ENCODE measurements at regions not wholly inside any gene's neighbourhood (a gene's known extent, or its start where the extent isn't known, plus 50 kb on each side); places are given as distances from the start of the nearest gene placed in this dataset.

DNA sequence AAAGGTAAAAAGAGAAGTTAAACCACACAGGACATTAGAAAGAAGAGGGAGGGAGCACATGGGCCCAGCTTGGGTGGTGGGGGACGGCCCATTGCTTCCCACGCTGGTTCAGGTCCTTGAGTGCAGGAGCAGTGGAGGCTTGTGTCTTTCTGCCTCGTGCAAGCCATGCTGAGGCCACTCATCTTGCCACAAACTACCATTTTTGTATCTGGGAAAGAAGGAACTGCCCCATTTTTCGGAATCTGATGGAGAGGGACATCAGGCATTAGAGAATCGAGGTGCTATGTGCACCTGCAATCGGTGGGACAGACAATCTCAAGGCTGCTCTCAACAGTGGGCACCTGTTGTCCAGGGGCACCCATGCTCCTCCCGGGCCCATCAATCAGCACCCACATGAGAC lies 234.5 kb downstream of the KLF13 start:
- no peak for DNase-seq
- intact Hi-C loops (cut with micrococcal nuclease), result no loop called here
- ATAC-seq, result no peak

DNA sequence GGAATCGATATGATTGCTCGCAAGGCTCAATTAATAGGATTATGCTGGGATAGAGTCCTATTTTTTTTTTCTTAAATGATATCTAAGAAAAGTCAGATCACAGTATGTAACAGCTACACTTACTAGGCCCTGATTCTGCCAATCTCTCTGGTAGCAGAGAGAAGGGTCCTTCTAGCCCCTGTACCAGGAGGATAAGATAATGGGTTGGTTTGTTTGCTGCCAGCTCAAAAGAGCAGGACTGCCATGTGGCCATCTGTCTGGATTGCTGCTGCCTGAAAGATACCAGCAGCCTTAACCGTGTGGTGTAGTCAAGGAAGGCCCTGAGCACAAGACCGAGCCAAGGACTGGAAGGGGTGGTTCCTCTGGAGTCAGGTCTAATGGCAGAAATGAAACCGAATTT lies 236.4 kb downstream of the KLF13 start:
- no peak for DNase-seq
- intact Hi-C loops (cut with micrococcal nuclease), result no loop called here
- no peak for ATAC-seq

DNA sequence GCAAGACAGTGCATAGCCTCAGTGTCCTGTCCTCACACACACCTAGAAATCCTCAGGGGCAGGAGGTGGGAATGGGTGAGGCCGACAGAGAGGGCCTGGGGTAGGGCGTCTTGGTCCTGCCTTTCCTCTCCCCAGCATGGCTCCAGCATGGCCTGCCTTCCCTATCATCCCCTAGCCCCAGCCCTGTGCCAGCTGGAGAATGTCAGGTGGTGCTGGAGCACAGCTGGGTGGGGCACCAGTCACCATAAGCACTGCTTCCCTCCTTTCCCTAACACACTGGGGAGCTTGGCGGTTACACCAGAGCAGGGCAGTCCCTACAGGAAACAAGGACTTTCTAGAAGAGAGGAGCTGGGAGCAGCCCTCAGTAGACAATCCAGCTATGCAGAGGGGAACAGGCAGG lies 236.8 kb downstream of the KLF13 start:
- DNase-seq, result no peak
- intact Hi-C loops (cut with micrococcal nuclease), result no loop called here
- ATAC-seq, result no peak

DNA sequence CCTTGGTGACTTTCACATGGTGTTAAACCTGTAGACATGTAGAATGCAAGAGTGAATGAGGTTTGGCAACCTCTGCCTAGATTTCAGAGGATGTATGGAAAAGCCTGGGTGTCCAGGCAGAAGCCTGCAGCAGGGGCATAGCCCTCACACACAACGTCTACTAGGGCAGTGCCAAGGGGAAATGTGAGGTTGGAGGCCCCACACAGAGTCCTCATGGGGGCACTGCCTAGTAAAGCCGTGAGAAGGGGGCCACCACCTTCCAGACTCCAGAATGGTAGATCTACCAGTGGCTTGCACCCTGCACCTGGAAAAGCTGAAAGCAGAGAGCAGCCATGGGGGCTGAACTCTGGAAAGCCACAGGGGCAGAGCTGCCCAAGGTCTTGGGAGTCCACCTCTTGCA lies 241.2 kb downstream of the KLF13 start:
- ATAC-seq (no peak), DNase-seq (no peak)
- intact Hi-C loops (cut with micrococcal nuclease), result no loop called here

DNA sequence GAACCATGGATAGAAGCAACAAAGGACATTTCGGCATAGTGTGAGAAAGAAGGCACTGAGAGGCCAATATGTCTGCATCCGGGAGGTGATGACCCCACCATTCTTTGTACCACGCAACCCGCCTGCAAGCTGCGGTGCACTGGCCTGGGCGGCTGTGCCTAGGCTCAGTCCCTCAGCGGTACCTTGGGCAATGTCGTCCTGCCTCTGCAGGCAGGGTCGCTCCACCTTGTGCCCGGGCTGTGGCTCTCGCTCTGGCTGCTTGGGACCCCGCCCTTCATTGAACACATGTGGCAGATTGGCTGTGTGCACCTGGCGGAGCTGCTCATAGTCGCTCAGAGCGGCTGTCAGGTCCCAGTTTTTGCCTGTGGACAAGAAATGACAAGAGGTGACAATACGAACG lies 243.2 kb downstream of the KLF13 start:
- DNase-seq, result no peak
- no peak for ATAC-seq
- intact Hi-C loops (cut with micrococcal nuclease), result no loop called here

DNA sequence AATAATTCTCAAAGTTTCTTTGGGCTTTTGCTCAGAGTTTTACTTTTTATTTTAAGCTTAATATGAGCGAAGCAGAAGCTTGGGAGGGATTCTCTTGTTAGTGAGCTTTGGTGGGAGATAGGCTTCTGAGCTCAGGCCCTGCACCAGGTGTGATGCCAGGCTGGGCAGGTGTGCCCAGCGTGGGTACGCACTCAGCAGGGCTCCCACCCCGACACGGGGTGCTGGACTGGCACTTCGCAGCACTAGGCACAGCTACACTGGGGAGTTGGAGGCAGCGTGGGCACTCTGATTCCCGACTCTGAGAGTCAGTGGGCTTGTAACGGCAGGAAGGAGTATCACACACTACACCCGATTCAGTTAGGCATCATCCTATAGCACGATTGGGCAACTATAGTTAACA lies 244.0 kb downstream of the KLF13 start:
- ATAC-seq (no peak), DNase-seq (no peak)
- intact Hi-C loops (cut with micrococcal nuclease), result no loop called here

DNA sequence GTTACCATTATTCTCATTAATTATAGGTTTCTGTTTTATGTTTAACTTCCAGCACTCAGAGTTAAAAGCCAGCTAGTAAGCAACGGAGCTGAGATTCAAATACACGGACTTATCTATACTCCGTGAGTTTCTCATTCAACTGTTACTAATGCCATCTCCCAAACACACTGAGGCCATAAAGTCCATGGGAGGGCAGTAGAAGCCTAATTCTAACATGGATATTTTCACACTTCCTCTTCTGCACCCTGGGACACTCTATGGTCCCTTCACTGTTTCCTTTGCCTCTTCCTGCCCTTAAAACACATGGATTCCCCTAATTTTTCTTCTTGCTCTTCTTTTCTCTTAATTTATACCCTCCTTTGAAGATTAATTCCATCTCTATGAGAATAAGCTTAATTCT lies 245.0 kb downstream of the KLF13 start:
- ATAC-seq, result no peak
- intact Hi-C loops (cut with micrococcal nuclease), result no loop called here
- DNase-seq, result no peak

DNA sequence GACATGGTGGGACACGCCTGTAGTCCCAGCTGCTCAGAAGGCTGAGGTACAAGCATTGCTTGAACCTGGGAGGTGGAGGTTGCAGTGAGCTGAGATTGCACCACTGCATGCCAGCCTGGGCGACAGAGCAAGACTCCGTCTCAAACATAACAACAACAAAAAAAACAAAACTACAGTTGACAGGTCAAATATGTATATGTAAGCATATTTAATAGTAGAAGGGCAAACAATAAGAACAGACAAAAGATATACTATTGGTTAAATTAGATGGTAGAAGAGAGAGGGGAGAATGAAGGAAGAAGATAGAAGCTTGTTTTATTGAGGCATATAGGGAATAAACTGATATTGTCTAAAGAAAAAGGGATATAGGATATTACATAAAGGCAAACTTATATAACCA lies 247.1 kb downstream of the KLF13 start:
- no peak for DNase-seq
- intact Hi-C loops (cut with micrococcal nuclease), result no loop called here
- ATAC-seq, result no peak

DNA sequence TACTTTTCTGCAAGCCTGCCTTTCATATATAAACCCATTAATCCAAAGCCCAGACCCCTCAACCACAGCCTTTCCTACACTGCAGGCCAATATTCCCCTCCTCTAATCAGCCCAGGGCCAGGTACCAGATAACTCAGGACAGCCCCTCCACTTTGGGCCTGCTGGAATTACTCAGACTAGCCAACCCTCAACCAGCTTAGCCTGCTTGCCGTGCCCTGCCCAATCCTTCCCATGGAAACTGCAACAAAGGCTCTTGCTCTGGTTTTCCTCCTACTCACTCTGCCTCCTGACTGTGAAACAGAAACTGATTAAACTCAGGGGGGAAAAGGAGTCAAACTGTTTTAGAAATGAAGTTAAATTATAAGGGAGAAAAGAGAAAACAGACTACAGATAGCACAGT lies 248.1 kb downstream of the KLF13 start:
- peak; percentile 23 for ATAC-seq
- intact Hi-C loops (cut with micrococcal nuclease), result no loop called here
- no peak for DNase-seq

DNA sequence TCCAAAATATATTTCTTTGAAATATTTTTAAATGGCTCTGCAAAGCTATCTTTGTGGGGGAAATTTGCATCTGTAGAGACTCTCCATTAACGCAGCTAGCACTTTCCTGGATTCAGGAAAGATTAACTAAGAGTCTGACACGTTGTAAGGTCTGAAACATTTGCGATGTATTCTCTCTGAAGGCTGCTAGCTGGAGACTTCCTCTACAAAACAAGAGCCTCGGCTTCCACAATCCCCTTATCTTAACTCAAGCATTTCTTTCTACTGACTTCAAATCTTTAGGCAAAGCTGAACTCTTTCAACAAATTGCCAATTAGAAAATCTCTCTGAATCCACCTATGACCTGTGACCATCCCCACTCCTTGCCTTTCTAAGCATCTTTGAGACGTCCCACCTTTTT lies 250.5 kb downstream of the KLF13 start:
- no peak for DNase-seq

DNA sequence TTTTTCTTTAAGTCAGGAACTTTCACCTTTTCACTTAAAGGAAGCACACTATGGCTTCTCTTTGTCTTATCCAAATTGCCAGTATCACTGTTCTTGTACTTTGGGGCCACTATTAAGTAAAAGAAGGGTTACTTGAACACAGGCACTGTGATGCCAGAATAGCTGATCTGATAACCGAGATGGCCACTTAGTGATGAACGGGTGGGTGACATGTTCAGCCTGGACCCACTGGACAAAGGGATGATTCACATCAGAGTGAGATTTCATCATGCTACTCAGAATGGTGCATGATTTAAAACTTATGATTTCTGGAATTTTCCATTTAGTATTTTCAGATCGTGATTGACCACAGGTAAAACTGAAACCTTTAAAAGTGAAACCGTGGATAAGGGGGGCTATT lies 252.6 kb downstream of the KLF13 start:
- intact Hi-C loops (cut with micrococcal nuclease), result no loop called here
- DNase-seq (no peak), ATAC-seq (no peak)

More for the DNA sequence above, 250.5 kb downstream of the KLF13 start:
- intact Hi-C loops (cut with micrococcal nuclease), result no loop called here
- ATAC-seq, result no peak

DNA sequence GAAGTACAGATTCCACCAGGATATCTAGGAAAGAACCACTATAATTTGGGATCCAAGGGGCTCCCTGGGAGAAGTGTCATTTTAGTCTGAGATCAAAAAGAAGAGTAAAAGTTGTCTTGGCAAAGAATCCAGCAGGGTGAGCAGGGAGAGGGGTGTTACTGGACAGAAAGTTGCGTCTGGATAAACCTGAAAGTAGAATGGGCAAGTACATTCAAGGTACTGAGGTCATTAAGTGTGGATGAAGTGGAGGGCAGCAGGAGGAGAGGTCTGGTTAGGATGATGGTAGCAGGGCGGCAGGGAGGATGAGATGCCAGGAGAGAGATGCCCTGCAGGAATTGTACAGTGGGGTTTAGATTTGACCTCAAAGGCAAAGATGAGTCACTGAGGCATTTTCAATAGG lies 253.3 kb downstream of the KLF13 start:
- intact Hi-C loops (cut with micrococcal nuclease), result no loop called here
- ATAC-seq (no peak), DNase-seq (no peak)

DNA sequence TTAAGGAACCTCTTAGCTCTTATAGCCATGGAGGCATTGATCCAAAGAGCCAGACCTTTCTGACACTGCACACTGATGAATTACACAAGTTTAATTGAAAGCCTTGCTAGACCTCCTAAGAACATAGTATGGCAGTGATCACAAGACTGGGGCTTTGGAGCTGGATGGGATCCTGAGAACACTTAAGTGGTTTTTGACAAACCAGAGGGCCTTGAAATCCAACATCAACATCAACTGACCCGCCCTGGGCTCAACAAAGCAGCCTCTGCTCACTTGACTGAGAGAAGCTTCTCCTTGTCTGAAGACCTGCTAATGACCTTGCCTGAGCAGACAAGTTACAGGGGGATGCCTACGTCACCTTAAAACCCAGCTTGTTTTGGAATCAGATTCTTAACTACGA lies 257.6 kb downstream of the KLF13 start:
- no peak for DNase-seq

DNA sequence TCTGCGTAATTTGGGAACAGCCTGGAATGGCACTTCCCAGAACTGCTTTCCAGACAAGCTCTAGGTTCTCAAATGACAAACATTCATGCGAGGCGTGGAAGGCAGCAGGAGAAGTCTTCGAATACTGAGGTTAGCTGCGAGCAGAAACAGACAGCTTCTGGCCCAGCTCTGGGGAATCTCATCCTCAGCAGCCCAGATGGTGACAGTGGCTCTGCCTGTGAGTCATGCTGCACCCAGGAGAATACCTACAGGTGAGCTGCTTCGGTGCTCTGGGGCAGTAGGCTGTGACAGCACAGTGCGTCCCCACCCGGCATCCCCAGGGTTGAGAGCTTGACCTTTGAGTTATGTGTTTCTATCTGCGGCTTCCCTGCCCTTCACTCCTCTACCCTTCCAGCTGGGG lies 258.6 kb downstream of the KLF13 start:
- ATAC-seq (no peak), DNase-seq (no peak)
- intact Hi-C loops (cut with micrococcal nuclease), result no loop called here

More for the DNA sequence above, 257.6 kb downstream of the KLF13 start:
- intact Hi-C loops (cut with micrococcal nuclease), result no loop called here
- no peak for ATAC-seq

DNA sequence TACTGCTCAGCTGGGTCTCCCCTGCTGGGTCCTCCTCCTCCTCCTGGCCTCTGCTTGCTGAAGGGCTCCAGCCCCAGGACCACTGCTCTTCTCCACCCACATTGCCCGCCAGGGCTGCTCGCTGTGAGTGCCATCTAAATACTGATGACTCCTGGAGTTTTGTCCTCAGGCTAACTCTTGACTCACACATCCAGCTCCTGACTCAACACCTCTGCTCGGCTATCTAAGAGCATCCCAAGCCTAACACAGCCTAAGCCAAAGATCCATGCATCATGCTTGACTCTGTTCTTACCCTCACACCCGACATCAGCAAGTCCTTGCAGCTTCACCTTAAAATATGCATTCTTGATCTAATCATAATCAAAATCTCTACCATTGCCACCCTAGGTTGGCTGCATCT lies 260.2 kb downstream of the KLF13 start:
- no peak for DNase-seq
- ATAC-seq, result no peak
- intact Hi-C loops (cut with micrococcal nuclease), result no loop called here

DNA sequence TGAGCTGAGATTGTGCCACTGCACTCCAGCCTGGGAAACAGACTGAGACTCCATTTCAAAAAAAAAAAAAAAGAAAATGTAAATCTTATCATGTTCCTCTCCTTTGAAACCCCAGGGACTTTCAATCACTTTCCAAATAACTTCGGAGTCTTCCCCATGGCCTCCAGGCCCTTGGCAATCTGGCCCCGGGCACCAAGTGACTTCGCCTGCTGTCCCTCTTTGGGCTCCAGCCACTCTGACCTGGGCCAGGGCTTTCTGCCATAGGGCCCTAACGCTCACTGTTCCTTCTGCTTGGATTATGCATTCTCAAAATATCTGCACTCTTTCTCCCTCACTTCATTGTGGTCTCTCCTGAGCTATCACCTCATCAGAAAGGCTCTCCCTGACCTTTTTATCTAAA lies 260.9 kb downstream of the KLF13 start:
- intact Hi-C loops (cut with micrococcal nuclease), result no loop called here
- no peak for ATAC-seq
- no peak for DNase-seq

DNA sequence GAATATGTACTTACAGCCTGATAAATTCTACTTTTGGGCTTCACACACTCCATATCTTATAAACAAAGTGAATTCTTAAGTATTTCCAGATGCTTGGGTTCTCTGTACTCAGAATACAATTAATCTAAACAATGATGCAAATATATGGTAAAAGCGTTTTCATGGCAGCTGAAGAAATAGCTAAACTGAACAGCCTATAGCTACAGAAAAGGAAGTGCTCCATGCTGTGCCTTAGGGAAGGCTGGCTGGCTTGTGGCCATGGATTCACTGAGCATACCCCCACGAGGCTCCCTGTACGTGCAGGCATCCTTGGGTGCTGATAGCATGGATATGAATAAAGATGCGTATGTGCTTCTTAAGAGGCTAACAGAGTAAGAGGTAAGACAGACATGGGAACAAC lies 264.0 kb downstream of the KLF13 start:
- DNase-seq, result no peak
- no peak for ATAC-seq
- intact Hi-C loops (cut with micrococcal nuclease), result no loop called here

DNA sequence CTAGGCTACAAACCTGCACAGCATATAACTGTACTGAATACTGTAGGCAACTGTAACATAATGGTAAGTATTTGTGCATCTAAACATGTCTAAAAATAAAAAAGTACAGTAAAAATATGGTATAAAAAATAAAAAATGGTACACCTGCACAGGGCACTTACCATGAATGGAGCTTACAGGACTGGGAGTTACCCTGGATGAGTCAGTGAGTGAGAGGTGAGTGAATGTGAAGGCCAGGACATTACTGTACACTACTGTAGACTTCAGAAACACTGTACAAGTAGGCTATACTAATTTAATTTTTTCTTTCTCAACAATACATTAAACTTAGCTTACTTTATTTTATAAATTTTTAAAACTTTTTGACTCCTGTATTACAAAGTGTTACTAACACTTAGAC lies 265.3 kb downstream of the KLF13 start:
- DNase-seq (no peak), ATAC-seq (no peak)
- intact Hi-C loops (cut with micrococcal nuclease), result no loop called here

DNA sequence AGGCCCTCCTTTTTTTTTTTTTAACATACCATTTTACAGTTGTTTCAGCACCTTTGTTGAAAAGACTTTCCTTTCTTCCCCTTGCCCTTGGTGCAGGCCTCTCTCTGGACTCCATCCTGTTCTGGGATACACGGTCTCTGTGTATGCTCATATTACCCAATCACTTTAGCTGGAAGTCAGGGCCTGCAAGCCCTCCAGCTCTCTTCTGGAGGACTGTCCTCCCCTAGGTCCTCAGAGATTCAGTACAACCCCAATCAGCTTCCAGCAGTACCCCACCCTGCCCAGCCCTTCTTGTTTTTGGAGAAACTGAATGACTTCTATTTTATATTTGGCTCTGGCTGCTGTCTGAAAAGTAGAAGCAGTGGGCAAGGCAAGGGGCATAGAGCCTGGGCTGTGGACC lies 270.8 kb downstream of the KLF13 start:
- DNase-seq, result no peak
- intact Hi-C loops (cut with micrococcal nuclease), result no loop called here
- peak; percentile 62 for ATAC-seq

DNA sequence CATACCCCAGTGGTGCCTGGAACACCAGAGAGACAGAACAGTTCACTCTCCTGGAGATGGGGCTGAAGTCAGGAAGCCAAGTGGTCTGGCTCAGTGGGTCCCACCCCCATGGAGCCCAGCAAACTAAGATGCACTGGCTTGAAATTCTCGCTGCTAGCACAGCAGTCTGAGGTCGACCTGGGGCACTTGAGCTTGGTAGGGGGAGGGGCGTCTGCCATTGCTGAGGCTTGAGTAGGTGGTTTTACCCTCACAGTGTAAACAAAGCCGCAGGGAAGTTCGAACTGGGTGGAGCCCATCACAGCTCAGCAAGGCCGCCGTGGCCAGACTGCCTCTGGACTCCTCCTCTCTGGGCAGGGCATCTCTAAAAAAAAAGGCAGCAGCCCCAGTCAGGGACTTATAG lies 272.0 kb downstream of the KLF13 start:
- ATAC-seq, result no peak
- no peak for DNase-seq
- intact Hi-C loops (cut with micrococcal nuclease), result no loop called here

DNA sequence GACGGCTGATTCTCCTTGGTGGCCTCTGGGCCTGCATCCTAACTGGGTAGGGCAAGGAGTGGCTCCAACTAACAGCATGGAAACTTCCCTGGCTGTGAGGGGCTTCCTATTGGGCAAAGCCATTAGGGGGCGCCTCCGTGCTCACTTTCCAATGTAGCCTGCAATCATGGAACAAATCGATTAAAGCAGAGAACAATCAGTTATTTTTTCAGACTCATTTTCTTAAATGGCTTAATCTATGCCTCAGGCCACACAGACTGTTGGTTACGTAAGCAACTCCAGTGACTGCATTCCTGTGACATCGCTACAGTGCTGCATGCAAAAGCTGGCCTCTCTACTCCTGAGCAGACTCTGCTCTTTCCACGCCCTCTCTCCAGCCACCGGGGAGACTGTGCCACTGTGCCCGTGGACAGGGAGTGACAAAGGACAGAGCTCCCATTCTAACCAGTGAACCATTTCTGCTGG lies 278.9 kb downstream of the KLF13 start:
- DNase-seq (no peak), ATAC-seq (peak; percentile 43)
- intact Hi-C loops (cut with micrococcal nuclease), result no loop called here

DNA sequence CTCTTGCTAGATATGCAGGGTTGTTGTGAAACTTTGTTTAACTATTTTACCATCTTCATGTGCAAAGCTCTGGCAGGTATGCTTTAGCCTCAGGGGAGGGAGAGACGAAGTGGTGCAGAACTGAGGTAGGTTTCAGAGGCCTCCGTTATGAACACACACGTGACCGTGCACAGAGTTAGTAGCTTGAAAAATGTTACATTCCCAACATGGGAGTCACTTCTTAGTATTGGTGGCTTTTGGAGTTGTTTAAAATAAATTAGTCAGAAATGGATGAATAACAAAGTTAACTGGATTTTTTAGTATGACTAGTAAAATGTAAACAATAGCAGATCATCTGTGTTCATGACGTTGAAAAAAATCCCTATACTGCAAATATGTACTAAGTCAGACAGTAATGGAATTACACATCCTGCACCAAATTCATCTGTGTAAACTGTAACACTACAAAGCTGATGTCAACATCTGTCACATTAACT lies 279.6 kb downstream of the KLF13 start:
- DNase-seq, result no peak
- ATAC-seq, result no peak
- intact Hi-C loops (cut with micrococcal nuclease), result no loop called here
